ENCODE measurements at regions not wholly inside any gene's neighbourhood (a gene's known extent, or its start where the extent isn't known, plus 50 kb on each side); places are given as distances from the start of the nearest gene placed in this dataset.

DNA sequence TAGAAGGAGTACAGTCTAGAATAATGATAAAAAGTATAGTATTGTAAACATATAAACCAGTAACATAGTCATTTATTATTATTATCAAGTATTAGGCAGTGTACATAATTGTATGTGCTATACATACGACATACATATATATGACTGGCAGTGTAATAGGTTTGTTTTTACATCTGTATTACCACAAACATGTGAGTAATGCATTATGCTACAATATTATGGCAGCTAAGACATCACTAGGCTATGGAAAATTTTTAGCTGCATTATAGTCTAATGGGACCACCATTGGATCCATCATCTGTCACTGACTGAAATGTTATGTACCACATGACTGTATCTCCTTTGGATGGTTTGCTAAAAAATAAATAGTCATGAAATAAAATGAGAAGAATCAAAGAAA is 530.0 kb downstream of the PRR16 start:
- TF ChIP-seq, protein P1, sequence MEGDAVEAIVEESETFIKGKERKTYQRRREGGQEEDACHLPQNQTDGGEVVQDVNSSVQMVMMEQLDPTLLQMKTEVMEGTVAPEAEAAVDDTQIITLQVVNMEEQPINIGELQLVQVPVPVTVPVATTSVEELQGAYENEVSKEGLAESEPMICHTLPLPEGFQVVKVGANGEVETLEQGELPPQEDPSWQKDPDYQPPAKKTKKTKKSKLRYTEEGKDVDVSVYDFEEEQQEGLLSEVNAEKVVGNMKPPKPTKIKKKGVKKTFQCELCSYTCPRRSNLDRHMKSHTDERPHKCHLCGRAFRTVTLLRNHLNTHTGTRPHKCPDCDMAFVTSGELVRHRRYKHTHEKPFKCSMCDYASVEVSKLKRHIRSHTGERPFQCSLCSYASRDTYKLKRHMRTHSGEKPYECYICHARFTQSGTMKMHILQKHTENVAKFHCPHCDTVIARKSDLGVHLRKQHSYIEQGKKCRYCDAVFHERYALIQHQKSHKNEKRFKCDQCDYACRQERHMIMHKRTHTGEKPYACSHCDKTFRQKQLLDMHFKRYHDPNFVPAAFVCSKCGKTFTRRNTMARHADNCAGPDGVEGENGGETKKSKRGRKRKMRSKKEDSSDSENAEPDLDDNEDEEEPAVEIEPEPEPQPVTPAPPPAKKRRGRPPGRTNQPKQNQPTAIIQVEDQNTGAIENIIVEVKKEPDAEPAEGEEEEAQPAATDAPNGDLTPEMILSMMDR (IDR thresholded peaks at IDR 0.05) = no peak
- TF ChIP-seq POLR2A (IDR thresholded peaks at IDR 0.05) = no peak

Data from lower leg skin (tissue), 3 donors.